GM12878 (cell line): ENCODE measurements at regions not wholly inside any gene's neighbourhood (a gene's known extent, or its start where the extent isn't known, plus 50 kb on each side); places are given as distances from the start of the nearest gene placed in this dataset.

ENCODE experiments used
- ATAC-seq: fragments of 200-7000 bp; cut with Tn5 transposase; 3 replicates; pipeline ENCODE4 v1.9.1; 2020; ENCODE audit warnings: mild to moderate bottlenecking, moderate library complexity
- BruUV-seq: library from RNA; stranded (reverse); fragments of 400-500 nt; replicated peaks from 2 replicates; lab custom pipeline; 2021; lab: Mats Ljungman, UMichigan
- CTCF ChIA-PET: fragments of 300-600 bp; sonication (Branson Sonifier 250); formaldehyde crosslinking; extraction: SDS; loops from one replicate; lab custom pipeline; 2021; ENCODE audit warnings: inconsistent platforms; lab: Yijun Ruan, JAX
- POLR2A ChIA-PET: fragments of 350-600 bp; formaldehyde crosslinking; extraction: SDS; loops from one replicate; lab custom pipeline; 2021; ENCODE audit warnings: inconsistent platforms; lab: Charles Lee
- RAD21 ChIA-PET: fragments of 300-600 bp; sonication (Branson Sonifier 250); formaldehyde crosslinking; loops from one replicate; lab custom pipeline; 2023; ENCODE audit warnings: antibody characterized with exemption; ENCODE audit not compliant: unreplicated experiment; lab: Charles Lee
- SMC1A ChIA-PET: fragments of 300-600 bp; sonication (Branson Sonifier 250); formaldehyde crosslinking; loops from one replicate; lab custom pipeline; 2023; ENCODE audit not compliant: unreplicated experiment, uncharacterized antibody; lab: Charles Lee
- DNase-seq: peaks from one replicate; pipeline ENCODE4 v3.0.0-alpha.2; 2011; ENCODE audit warnings: low read depth, low spot score
- FAIRE-seq: peaks from 3 replicates; lab custom pipeline; 2011; peaks lifted over from hg19 to GRCh38; lab: Jason Lieb, UNC
- H2AFZ ChIP-seq: 2 replicates; pipeline ENCODE4 v1.6.0; 2011; ENCODE audit warnings: low read depth, low read length, control low read depth; ENCODE audit not compliant: control insufficient read depth
- H3K27ac ChIP-seq: 2 replicates; pipeline ENCODE4 v1.5.1; 2011; ENCODE audit warnings: control low read depth; ENCODE audit not compliant: control insufficient read depth, insufficient read depth
- H3K27me3 ChIP-seq, 2 experiments: replicated peaks in 1 of 2; 2 replicates each; pipeline versions ENCODE4 v1.6.0 to v1.6.1; 2011; ENCODE audit warnings: low read length in 1 of 2; ENCODE audit not compliant: control insufficient read depth in 2 of 2, insufficient read depth in 2 of 2
- H3K36me3 ChIP-seq, 2 experiments: 2 replicates each; pipeline ENCODE4 v1.5.1; 2011; ENCODE audit warnings: low read length in 1 of 2; ENCODE audit not compliant: control insufficient read depth in 2 of 2, insufficient read depth in 2 of 2
- H3K4me1 ChIP-seq: 2 replicates; pipeline ENCODE4 v1.6.1; 2011; ENCODE audit warnings: mild to moderate bottlenecking, low read length, moderate library complexity, mixed read lengths; ENCODE audit not compliant: control insufficient read depth, insufficient read depth
- H3K4me2 ChIP-seq: 2 replicates; pipeline ENCODE4 v1.6.0; 2011; ENCODE audit warnings: control low read depth; ENCODE audit not compliant: control insufficient read depth, insufficient read depth
- H3K4me3 ChIP-seq: fragments of 200-600 bp; sonication (generic); 2 replicates; pipeline ENCODE4 v1.5.1; 2016
- H3K79me2 ChIP-seq: 2 replicates; pipeline ENCODE4 v1.6.0; 2011; ENCODE audit warnings: low read length; ENCODE audit not compliant: control insufficient read depth, insufficient read depth
- H3K9ac ChIP-seq: 2 replicates; pipeline ENCODE4 v1.8.0; 2011; ENCODE audit warnings: low read length, control low read depth, mixed read lengths; ENCODE audit not compliant: control insufficient read depth, insufficient read depth
- H3K9me3 ChIP-seq: replicated peaks from 3 replicates; pipeline ENCODE4 v1.5.1; 2011; ENCODE audit warnings: mild to moderate bottlenecking, low read length; ENCODE audit not compliant: control insufficient read depth, insufficient read depth
- H4K20me1 ChIP-seq: 2 replicates; pipeline ENCODE4 v1.6.0; 2011; ENCODE audit not compliant: control insufficient read depth, insufficient read depth
- BACH1 ChIP-seq: fragments of 450-650 bp; IDR thresholded peaks from 2 replicates; pipeline ENCODE4 v1.6.1; 2017; ENCODE audit warnings: mild to moderate bottlenecking, borderline replicate concordance
- BHLHE40 ChIP-seq, 2 experiments: fragments of 450-650 bp in 1 of 2; IDR thresholded peaks; 2 replicates each; pipeline ENCODE4 v1.6.1; 2011 to 2017; ENCODE audit warnings: low read depth in 2 of 2, borderline replicate concordance in 1 of 2, improper control_type of control experiment in 1 of 2, low read length in 1 of 2, mild to moderate bottlenecking in 1 of 2
- CREM ChIP-seq: IDR thresholded peaks from 2 replicates; pipeline ENCODE4 v1.6.1; 2014; ENCODE audit warnings: antibody characterized with exemption, low read depth
- DPF2 ChIP-seq: fragments of 450-650 bp; IDR thresholded peaks from 2 replicates; pipeline ENCODE4 v1.6.1; 2017; ENCODE audit warnings: mild to moderate bottlenecking
- FOXM1 ChIP-seq: IDR thresholded peaks from 2 replicates; pipeline ENCODE4 v1.6.1; 2012; ENCODE audit warnings: low read depth, mild to moderate bottlenecking, inconsistent platforms, low read length, moderate library complexity
- GATAD2B ChIP-seq: fragments of 450-650 bp; conservative IDR thresholded peaks from 2 replicates; pipeline ENCODE4 v1.6.1; 2017; ENCODE audit warnings: low read depth, mild to moderate bottlenecking, moderate library complexity
- HDAC2 ChIP-seq: fragments of 200-600 bp; sonication (generic); IDR thresholded peaks from 2 replicates; pipeline ENCODE4 v1.6.1; 2017
- MTA2 ChIP-seq: fragments of 450-650 bp; IDR thresholded peaks from 2 replicates; pipeline ENCODE4 v1.6.1; 2016; ENCODE audit warnings: low read depth, mild to moderate bottlenecking, moderate library complexity
- MXI1 ChIP-seq: fragments of 150-350 bp; IDR thresholded peaks from 2 replicates; pipeline ENCODE4 v1.6.1; 2011; ENCODE audit warnings: low read depth, mild to moderate bottlenecking, inconsistent platforms, low read length, improper control_type of control experiment
- NRF1 ChIP-seq: conservative IDR thresholded peaks from 2 replicates; pipeline ENCODE4 v1.6.1; 2011; ENCODE audit warnings: mild to moderate bottlenecking, low read depth, low read length, improper control_type of control experiment
- STAT1 ChIP-seq: fragments of 450-650 bp; conservative IDR thresholded peaks from 2 replicates; pipeline ENCODE4 v1.6.1; 2014; ENCODE audit warnings: antibody characterized with exemption, mild to moderate bottlenecking
- in situ Hi-C: fragments of 300-500 bp; cut with MboI; formaldehyde crosslinking; loops from 9 replicates; pipeline ENCODE4 v1.14.3; 2018; ENCODE audit warnings: mixed read lengths
- intact Hi-C: fragments of 100-400 bp; cut with micrococcal nuclease; formaldehyde crosslinking; loops from one replicate; pipeline ENCODE4 v1.14.2; 2022; ENCODE audit not compliant: unreplicated experiment
- TF ChIP-seq, protein P1 (sequence below): fragments of 150-350 bp; IDR thresholded peaks from 2 replicates; pipeline ENCODE4 v1.6.1; 2016; ENCODE audit warnings: low read depth, low read length
- TF ChIP-seq, protein P2 (sequence below): fragments of 450-650 bp; IDR thresholded peaks from 2 replicates; pipeline ENCODE4 v1.6.1; 2017; ENCODE audit warnings: mild to moderate bottlenecking, low read depth, inconsistent platforms; ENCODE audit not compliant: poor library complexity, severe bottlenecking
- TF ChIP-seq, protein P3 (sequence below): fragments of 450-650 bp; conservative IDR thresholded peaks from 2 replicates; pipeline ENCODE4 v1.6.1; 2017; ENCODE audit warnings: mild to moderate bottlenecking, moderate library complexity
- TF ChIP-seq, protein P4 (sequence below): fragments of 450-650 bp; IDR thresholded peaks from 2 replicates; pipeline ENCODE4 v1.6.1; 2017; ENCODE audit warnings: mild to moderate bottlenecking, moderate library complexity

GRCh38 chr9:78644359-78644758 lies 347.4 kb downstream of the PSAT1 start:
- RAD21 ChIA-PET: no interaction called here
- in situ Hi-C loops: no loop called here
- no peaks in the 10 kb centered on the region for H3K36me3 ChIP-seq
- CTCF ChIA-PET: no interaction called here
- H2AFZ ChIP-seq: no peak overlapping the region
- no TSS peak for BruUV-seq
- FAIRE-seq (no peak), DNase-seq (no peak), ATAC-seq (no peak)
- H3K9me3 ChIP-seq: no peaks in the 10 kb centered on the region
- POLR2A ChIA-PET: no interaction called here
- no peak overlapping the region for H3K4me3 ChIP-seq
- intact Hi-C loops: no loop called here
- SMC1A ChIA-PET: no interaction called here
- no peak overlapping the region for H3K4me2 ChIP-seq
- no peaks in the 10 kb centered on the region for H4K20me1 ChIP-seq
- H3K79me2 ChIP-seq: no peaks in the 10 kb centered on the region
- no peaks in the 10 kb centered on the region for H3K27me3 ChIP-seq
- no peak overlapping the region for H3K27ac ChIP-seq
- no peak overlapping the region for H3K9ac ChIP-seq
- no peaks in the 10 kb centered on the region for H3K4me1 ChIP-seq
- TF ChIP-seq, protein P1, sequence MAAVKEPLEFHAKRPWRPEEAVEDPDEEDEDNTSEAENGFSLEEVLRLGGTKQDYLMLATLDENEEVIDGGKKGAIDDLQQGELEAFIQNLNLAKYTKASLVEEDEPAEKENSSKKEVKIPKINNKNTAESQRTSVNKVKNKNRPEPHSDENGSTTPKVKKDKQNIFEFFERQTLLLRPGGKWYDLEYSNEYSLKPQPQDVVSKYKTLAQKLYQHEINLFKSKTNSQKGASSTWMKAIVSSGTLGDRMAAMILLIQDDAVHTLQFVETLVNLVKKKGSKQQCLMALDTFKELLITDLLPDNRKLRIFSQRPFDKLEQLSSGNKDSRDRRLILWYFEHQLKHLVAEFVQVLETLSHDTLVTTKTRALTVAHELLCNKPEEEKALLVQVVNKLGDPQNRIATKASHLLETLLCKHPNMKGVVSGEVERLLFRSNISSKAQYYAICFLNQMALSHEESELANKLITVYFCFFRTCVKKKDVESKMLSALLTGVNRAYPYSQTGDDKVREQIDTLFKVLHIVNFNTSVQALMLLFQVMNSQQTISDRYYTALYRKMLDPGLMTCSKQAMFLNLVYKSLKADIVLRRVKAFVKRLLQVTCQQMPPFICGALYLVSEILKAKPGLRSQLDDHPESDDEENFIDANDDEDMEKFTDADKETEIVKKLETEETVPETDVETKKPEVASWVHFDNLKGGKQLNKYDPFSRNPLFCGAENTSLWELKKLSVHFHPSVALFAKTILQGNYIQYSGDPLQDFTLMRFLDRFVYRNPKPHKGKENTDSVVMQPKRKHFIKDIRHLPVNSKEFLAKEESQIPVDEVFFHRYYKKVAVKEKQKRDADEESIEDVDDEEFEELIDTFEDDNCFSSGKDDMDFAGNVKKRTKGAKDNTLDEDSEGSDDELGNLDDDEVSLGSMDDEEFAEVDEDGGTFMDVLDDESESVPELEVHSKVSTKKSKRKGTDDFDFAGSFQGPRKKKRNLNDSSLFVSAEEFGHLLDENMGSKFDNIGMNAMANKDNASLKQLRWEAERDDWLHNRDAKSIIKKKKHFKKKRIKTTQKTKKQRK: no peak
- TF ChIP-seq MXI1 (no peak), STAT1 (no peak), NRF1 (no peak), BHLHE40 (IDR thresholded peaks at IDR 0.05; ENCODE audit: borderline replicate concordance in 1 of 2, low read depth in 2 of 2, low read length in 1 of 2) (no peak), BACH1 (no peak), CREM (no peak), DPF2 (no peak), MTA2 (no peak), HDAC2 (no peak), FOXM1 (no peak), GATAD2B (no peak)
- TF ChIP-seq, protein P2, sequence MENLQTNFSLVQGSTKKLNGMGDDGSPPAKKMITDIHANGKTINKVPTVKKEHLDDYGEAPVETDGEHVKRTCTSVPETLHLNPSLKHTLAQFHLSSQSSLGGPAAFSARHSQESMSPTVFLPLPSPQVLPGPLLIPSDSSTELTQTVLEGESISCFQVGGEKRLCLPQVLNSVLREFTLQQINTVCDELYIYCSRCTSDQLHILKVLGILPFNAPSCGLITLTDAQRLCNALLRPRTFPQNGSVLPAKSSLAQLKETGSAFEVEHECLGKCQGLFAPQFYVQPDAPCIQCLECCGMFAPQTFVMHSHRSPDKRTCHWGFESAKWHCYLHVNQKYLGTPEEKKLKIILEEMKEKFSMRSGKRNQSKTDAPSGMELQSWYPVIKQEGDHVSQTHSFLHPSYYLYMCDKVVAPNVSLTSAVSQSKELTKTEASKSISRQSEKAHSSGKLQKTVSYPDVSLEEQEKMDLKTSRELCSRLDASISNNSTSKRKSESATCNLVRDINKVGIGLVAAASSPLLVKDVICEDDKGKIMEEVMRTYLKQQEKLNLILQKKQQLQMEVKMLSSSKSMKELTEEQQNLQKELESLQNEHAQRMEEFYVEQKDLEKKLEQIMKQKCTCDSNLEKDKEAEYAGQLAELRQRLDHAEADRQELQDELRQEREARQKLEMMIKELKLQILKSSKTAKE: no peak
- TF ChIP-seq, protein P3, sequence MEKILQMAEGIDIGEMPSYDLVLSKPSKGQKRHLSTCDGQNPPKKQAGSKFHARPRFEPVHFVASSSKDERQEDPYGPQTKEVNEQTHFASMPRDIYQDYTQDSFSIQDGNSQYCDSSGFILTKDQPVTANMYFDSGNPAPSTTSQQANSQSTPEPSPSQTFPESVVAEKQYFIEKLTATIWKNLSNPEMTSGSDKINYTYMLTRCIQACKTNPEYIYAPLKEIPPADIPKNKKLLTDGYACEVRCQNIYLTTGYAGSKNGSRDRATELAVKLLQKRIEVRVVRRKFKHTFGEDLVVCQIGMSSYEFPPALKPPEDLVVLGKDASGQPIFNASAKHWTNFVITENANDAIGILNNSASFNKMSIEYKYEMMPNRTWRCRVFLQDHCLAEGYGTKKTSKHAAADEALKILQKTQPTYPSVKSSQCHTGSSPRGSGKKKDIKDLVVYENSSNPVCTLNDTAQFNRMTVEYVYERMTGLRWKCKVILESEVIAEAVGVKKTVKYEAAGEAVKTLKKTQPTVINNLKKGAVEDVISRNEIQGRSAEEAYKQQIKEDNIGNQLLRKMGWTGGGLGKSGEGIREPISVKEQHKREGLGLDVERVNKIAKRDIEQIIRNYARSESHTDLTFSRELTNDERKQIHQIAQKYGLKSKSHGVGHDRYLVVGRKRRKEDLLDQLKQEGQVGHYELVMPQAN: no peak
- TF ChIP-seq, protein P4, sequence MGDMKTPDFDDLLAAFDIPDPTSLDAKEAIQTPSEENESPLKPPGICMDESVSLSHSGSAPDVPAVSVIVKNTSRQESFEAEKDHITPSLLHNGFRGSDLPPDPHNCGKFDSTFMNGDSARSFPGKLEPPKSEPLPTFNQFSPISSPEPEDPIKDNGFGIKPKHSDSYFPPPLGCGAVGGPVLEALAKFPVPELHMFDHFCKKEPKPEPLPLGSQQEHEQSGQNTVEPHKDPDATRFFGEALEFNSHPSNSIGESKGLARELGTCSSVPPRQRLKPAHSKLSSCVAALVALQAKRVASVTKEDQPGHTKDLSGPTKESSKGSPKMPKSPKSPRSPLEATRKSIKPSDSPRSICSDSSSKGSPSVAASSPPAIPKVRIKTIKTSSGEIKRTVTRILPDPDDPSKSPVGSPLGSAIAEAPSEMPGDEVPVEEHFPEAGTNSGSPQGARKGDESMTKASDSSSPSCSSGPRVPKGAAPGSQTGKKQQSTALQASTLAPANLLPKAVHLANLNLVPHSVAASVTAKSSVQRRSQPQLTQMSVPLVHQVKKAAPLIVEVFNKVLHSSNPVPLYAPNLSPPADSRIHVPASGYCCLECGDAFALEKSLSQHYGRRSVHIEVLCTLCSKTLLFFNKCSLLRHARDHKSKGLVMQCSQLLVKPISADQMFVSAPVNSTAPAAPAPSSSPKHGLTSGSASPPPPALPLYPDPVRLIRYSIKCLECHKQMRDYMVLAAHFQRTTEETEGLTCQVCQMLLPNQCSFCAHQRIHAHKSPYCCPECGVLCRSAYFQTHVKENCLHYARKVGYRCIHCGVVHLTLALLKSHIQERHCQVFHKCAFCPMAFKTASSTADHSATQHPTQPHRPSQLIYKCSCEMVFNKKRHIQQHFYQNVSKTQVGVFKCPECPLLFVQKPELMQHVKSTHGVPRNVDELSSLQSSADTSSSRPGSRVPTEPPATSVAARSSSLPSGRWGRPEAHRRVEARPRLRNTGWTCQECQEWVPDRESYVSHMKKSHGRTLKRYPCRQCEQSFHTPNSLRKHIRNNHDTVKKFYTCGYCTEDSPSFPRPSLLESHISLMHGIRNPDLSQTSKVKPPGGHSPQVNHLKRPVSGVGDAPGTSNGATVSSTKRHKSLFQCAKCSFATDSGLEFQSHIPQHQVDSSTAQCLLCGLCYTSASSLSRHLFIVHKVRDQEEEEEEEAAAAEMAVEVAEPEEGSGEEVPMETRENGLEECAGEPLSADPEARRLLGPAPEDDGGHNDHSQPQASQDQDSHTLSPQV: no peak
